Endothelial cell of umbilical vein (primary cell): ENCODE measurements at regions not wholly inside any gene's neighbourhood (a gene's known extent, or its start where the extent isn't known, plus 50 kb on each side); places are given as distances from the start of the nearest gene placed in this dataset.

Source experiments
- BruUV-seq: library from RNA; stranded (reverse); fragments of 400-500 nt; replicated peaks from 2 replicates; lab custom pipeline; 2021; lab: Mats Ljungman, UMichigan
- CTCF ChIA-PET: fragments of 300-600, 350-600 bp; sonication (Branson Sonifier 250); formaldehyde crosslinking; loops from one replicate; lab custom pipeline; 2021; ENCODE audit warnings: antibody characterized with exemption, inconsistent platforms; lab: Charles Lee
- POLR2A ChIA-PET: fragments of 300-600, 350-600 bp; sonication (Branson Sonifier 250); formaldehyde crosslinking; loops from one replicate; lab custom pipeline; 2021; ENCODE audit warnings: antibody characterized with exemption, inconsistent platforms; lab: Charles Lee
- DNase-seq: peaks from one replicate; pipeline ENCODE4 v3.0.0-alpha.2; 2011; ENCODE audit warnings: low read depth, low spot score
- FAIRE-seq: peaks from 2 replicates; lab custom pipeline; 2011; peaks lifted over from hg19 to GRCh38; lab: Jason Lieb, UNC
- H2AFZ ChIP-seq: 2 replicates; pipeline ENCODE4 v1.6.0; 2012; ENCODE audit warnings: low read depth, low read length, control low read depth, inconsistent platforms
- H3K27ac ChIP-seq: 2 replicates; pipeline ENCODE4 v1.5.1; 2011; ENCODE audit warnings: low read depth, mild to moderate bottlenecking, control low read depth, low read length, moderate library complexity; ENCODE audit not compliant: insufficient read depth
- H3K27me3 ChIP-seq, 2 experiments: 2 replicates each; pipeline versions ENCODE4 v1.6.0 to v1.6.1; 2011; ENCODE audit warnings: low read length in 2 of 2, mixed read lengths in 1 of 2; ENCODE audit not compliant: control insufficient read depth in 2 of 2, insufficient read depth in 2 of 2
- H3K36me3 ChIP-seq, 2 experiments: 2 replicates in 1 of 2; 3 replicates in 1 of 2; pipeline ENCODE4 v1.5.1; 2011; ENCODE audit warnings: low read length in 2 of 2, mild to moderate bottlenecking in 1 of 2, moderate library complexity in 1 of 2; ENCODE audit not compliant: control insufficient read depth in 2 of 2, insufficient read depth in 2 of 2; ENCODE audit errors: extremely low read depth in 1 of 2
- H3K4me1 ChIP-seq: 3 replicates; pipeline ENCODE4 v1.5.1; 2011; ENCODE audit warnings: mild to moderate bottlenecking, low read length; ENCODE audit not compliant: control insufficient read depth, insufficient read depth; ENCODE audit errors: extremely low read depth
- H3K4me2 ChIP-seq: 2 replicates; pipeline ENCODE4 v1.6.1; 2011; ENCODE audit warnings: low read length, control low read depth, mixed read lengths; ENCODE audit not compliant: insufficient read depth
- H3K4me3 ChIP-seq, 3 experiments: fragments of 200-600 bp in 1 of 3; sonication (generic), shearing (Covaris generic) in 1 of 3; replicated peaks in 1 of 3; 2 replicates each; pipeline ENCODE4 v1.5.1; 2011 to 2016; ENCODE audit warnings: control low read depth in 3 of 3, low read length in 3 of 3, mild to moderate bottlenecking in 2 of 3, inconsistent platforms in 1 of 3, low read depth in 1 of 3, moderate library complexity in 1 of 3; ENCODE audit not compliant: insufficient read depth in 1 of 3
- H3K79me2 ChIP-seq: 2 replicates; pipeline ENCODE4 v1.6.0; 2012; ENCODE audit warnings: low read length, inconsistent platforms; ENCODE audit not compliant: control insufficient read depth, insufficient read depth
- H3K9ac ChIP-seq: replicated peaks from 2 replicates; pipeline ENCODE3; 2011; ENCODE audit warnings: low read length, control low read depth; ENCODE audit not compliant: insufficient read depth; ENCODE audit errors: extremely low read depth
- H3K9me1 ChIP-seq: replicated peaks from 3 replicates; pipeline ENCODE4 v1.6.0; 2011; ENCODE audit warnings: mild to moderate bottlenecking, low read length; ENCODE audit not compliant: control insufficient read depth, insufficient read depth; ENCODE audit errors: extremely low read depth
- H3K9me3 ChIP-seq: replicated peaks from 2 replicates; pipeline ENCODE4 v1.5.1; 2012; ENCODE audit warnings: low read length, inconsistent platforms; ENCODE audit not compliant: control insufficient read depth, insufficient read depth
- H4K20me1 ChIP-seq: replicated peaks from 2 replicates; pipeline ENCODE3; 2011; ENCODE audit warnings: mild to moderate bottlenecking, low read length; ENCODE audit not compliant: control insufficient read depth, insufficient read depth; ENCODE audit errors: extremely low read depth
- CTCF ChIP-seq, 2 donors: IDR thresholded peaks; 1 replicate in 1 of 2; 2 replicates in 1 of 2; pipeline ENCODE4 v1.5.1; 2011; ENCODE audit warnings: low read length in 2 of 2, mild to moderate bottlenecking in 2 of 2, moderate library complexity in 2 of 2, control low read depth in 1 of 2, inconsistent platforms in 1 of 2, low read depth in 1 of 2; ENCODE audit not compliant: insufficient read depth in 1 of 2; ENCODE audit errors: extremely low read depth in 1 of 2
- EZH2 ChIP-seq: IDR thresholded peaks from 2 replicates; pipeline ENCODE4 v1.6.1; 2012; ENCODE audit warnings: borderline replicate concordance, low read depth, mild to moderate bottlenecking, moderate library complexity, low read length, inconsistent platforms; ENCODE audit not compliant: severe bottlenecking
- FOS ChIP-seq: IDR thresholded peaks from 2 replicates; pipeline ENCODE4 v1.6.1; 2011; ENCODE audit warnings: mild to moderate bottlenecking, low read length, moderate library complexity, borderline replicate concordance; ENCODE audit not compliant: insufficient read depth
- GATA2 ChIP-seq: IDR thresholded peaks from 2 replicates; pipeline ENCODE4 v1.7.0; 2011; ENCODE audit warnings: low read depth, mild to moderate bottlenecking, moderate library complexity, mixed read lengths, low read length; ENCODE audit not compliant: insufficient read length, insufficient read depth
- JUN ChIP-seq: IDR thresholded peaks from 2 replicates; pipeline ENCODE4 v1.6.1; 2011; ENCODE audit warnings: borderline replicate concordance, low read depth; ENCODE audit not compliant: insufficient read length, insufficient read depth
- MYC ChIP-seq: IDR thresholded peaks from one replicate; pipeline ENCODE4 v1.6.1; 2011; ENCODE audit warnings: mild to moderate bottlenecking, low read depth, low read length
- POLR2A ChIP-seq: IDR thresholded peaks from 2 replicates; pipeline ENCODE4 v1.6.1; 2012; ENCODE audit warnings: low read depth, mild to moderate bottlenecking, control low read depth, low read length
- POLR2AphosphoS5 ChIP-seq: IDR thresholded peaks from 2 replicates; pipeline ENCODE4 v1.6.1; 2012; ENCODE audit warnings: low read depth, mild to moderate bottlenecking, control low read depth, low read length, moderate library complexity; ENCODE audit not compliant: insufficient read depth
- dilution Hi-C: fragments of 300-500 bp; cut with MboI; formaldehyde crosslinking; loops from one replicate; pipeline ENCODE4 v1.15.0; 2019; ENCODE audit warnings: low sequenced_read_pairs; ENCODE audit not compliant: extremely low pct_ligation_motif_present
- intact Hi-C: fragments of 100-400 bp; cut with micrococcal nuclease; formaldehyde crosslinking; loops from one replicate; pipeline ENCODE4 v1.10.0; 2022
- TF ChIP-seq, protein P1 (sequence below): IDR thresholded peaks from 2 replicates; pipeline ENCODE4 v1.6.1; 2011; ENCODE audit not compliant: insufficient read depth, insufficient read length

DNA sequence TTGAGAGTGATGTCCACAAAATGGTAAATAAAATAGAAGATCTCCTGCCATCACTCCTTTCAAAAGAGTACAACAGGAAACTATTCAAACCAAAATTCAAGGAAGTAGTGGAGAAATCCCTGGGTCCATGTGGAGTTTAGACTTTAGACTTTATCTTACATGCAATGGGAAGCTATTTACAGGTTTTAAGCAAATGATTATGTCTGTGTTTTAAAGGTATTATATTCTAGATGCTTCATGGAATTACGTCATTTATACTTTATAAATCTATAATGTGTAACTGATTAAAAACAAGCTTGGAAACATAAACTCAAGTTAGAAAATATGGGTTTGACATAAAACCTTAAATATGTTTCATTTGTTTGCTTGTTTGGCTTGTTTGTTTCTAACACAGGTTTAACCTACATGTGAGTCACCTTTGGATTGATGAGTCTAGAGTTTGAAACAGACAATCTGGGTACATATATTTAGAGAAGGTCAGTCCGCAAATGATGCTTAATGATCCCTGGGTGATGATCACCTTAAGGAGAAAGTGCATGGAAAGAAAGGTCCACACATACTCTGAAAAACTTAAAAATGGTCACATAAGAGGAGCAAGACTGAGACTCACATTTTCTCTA is 519.6 kb upstream of the AGA start:
- Histone ChIP-seq H3K9me3 (no peaks in the 10 kb centered on the region), H4K20me1 (no peaks in the 10 kb centered on the region), H3K79me2 (no peaks in the 10 kb centered on the region), H3K4me1 (no peaks in the 10 kb centered on the region), H3K27ac (no peak overlapping the region), H3K9me1 (no peaks in the 10 kb centered on the region), H3K27me3 (no peaks in the 10 kb centered on the region), H2AFZ (no peak overlapping the region), H3K4me3 (no peak overlapping the region), H3K36me3 (no peaks in the 10 kb centered on the region), H3K4me2 (no peak overlapping the region), H3K9ac (no peak overlapping the region)
- BruUV-seq, result no TSS peak
- ChIA-PET POLR2A (no interaction called here), CTCF (no interaction called here)
- intact Hi-C loops (no loop called here), dilution Hi-C loops (no loop called here)
- TF ChIP-seq, protein P1, sequence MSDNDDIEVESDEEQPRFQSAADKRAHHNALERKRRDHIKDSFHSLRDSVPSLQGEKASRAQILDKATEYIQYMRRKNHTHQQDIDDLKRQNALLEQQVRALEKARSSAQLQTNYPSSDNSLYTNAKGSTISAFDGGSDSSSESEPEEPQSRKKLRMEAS, result no peak
- no peak for TF ChIP-seq POLR2A
- no peak for TF ChIP-seq MYC
- no peak for TF ChIP-seq POLR2AphosphoS5
- TF ChIP-seq JUN, result no peak
- TF ChIP-seq CTCF (IDR thresholded peaks at IDR 0.05; ENCODE audit: extremely low read depth in 1 of 2, insufficient read depth in 1 of 2, low read depth in 1 of 2, low read length in 2 of 2), result no peak
- TF ChIP-seq FOS, result no peak
- TF ChIP-seq GATA2, result no peak
- TF ChIP-seq EZH2, result no peak
- FAIRE-seq, result no peak
- DNase-seq, result no peak
